Inflammatory macrophage treated with lipopolysaccharide for 1 hour (primary cell): ENCODE measurements at regions not wholly inside any gene's neighbourhood (a gene's known extent, or its start where the extent isn't known, plus 50 kb on each side); places are given as distances from the start of the nearest gene placed in this dataset.

Experiments used
- DNase-seq, 2 donors: peaks; one replicate each; pipeline ENCODE4 v3.0.0-alpha.2; 2020 to 2022

GRCh38 chr11:69394234-69394868 is 87.1 kb upstream of the LINC01488 start:
- DNase-seq = no peak

GRCh38 chr11:69394869-69395246 is 86.6 kb upstream of the LINC01488 start:
- DNase-seq = peak; percentile 14 to 20

- DNase-seq = no peak
Observed at GRCh38 chr11:69395287-69395686, 86.2 kb upstream of the LINC01488 start.

GRCh38 chr11:69396051-69396947 is 85.2 kb upstream of the LINC01488 start:
- no peak for DNase-seq

- DNase-seq = no peak
Observed at GRCh38 chr11:69396948-69397307, 84.5 kb upstream of the LINC01488 start.

- DNase-seq = no peak
Observed at GRCh38 chr11:69397732-69398131, 83.7 kb upstream of the LINC01488 start.

- no peak for DNase-seq
Observed at GRCh38 chr11:69398529-69399492, 82.7 kb upstream of the LINC01488 start.

- DNase-seq = no peak
Observed at GRCh38 chr11:69400140-69400539, 81.3 kb upstream of the LINC01488 start.

GRCh38 chr11:69400771-69401590 is 80.5 kb upstream of the LINC01488 start:
- no peak for DNase-seq

GRCh38 chr11:69401715-69402114 is 79.7 kb upstream of the LINC01488 start:
- no peak for DNase-seq

GRCh38 chr11:69402251-69402887 is 79.1 kb upstream of the LINC01488 start:
- no peak for DNase-seq

- no peak for DNase-seq
Observed at GRCh38 chr11:69403556-69404215, 77.8 kb upstream of the LINC01488 start.

- DNase-seq = no peak
Observed at GRCh38 chr11:69406060-69406459, 75.4 kb upstream of the LINC01488 start.

- peak in 1 of 2 donors; percentile 12 for DNase-seq
Observed at GRCh38 chr11:69409812-69410645, 71.4 kb upstream of the LINC01488 start.

- DNase-seq = no peak
Observed at GRCh38 chr11:69411257-69411924, 70.1 kb upstream of the LINC01488 start.

GRCh38 chr11:69413015-69413801 is 68.3 kb upstream of the LINC01488 start:
- DNase-seq = no peak

GRCh38 chr11:69413993-69414392 is 67.5 kb upstream of the LINC01488 start:
- no peak for DNase-seq

GRCh38 chr11:69414773-69415187 is 66.7 kb upstream of the LINC01488 start:
- DNase-seq = no peak
